IMR-90 (cell line): ENCODE measurements at regions not wholly inside any gene's neighbourhood (a gene's known extent, or its start where the extent isn't known, plus 50 kb on each side); places are given as distances from the start of the nearest gene placed in this dataset.

ENCODE experiments used
- CEBPB ChIP-seq: IDR thresholded peaks from 2 replicates; pipeline ENCODE4 v1.6.1; 2012; ENCODE audit warnings: low read depth, low read length, improper control_type of control experiment
- CTCF ChIP-seq: conservative IDR thresholded peaks from 2 replicates; pipeline ENCODE4 v1.5.1; 2012; ENCODE audit warnings: mild to moderate bottlenecking, low read depth, low read length, improper control_type of control experiment
- FOS ChIP-seq: fragments of 150-350 bp; IDR thresholded peaks from 2 replicates; pipeline ENCODE4 v1.6.1; 2016; ENCODE audit warnings: low read depth, low read length
- MAFK ChIP-seq: IDR thresholded peaks from 2 replicates; pipeline ENCODE4 v1.6.1; 2012; ENCODE audit warnings: low read depth, low read length, improper control_type of control experiment
- MXI1 ChIP-seq: IDR thresholded peaks from 2 replicates; pipeline ENCODE4 v1.6.1; 2012; ENCODE audit warnings: low read depth, mild to moderate bottlenecking, low read length, moderate library complexity, borderline replicate concordance
- POLR2A ChIP-seq: IDR thresholded peaks from 2 replicates; pipeline ENCODE4 v1.6.1; 2012; ENCODE audit warnings: mild to moderate bottlenecking, low read depth, low read length
- RCOR1 ChIP-seq: IDR thresholded peaks from 2 replicates; pipeline ENCODE4 v1.6.1; 2012; ENCODE audit warnings: mild to moderate bottlenecking, low read length, improper control_type of control experiment; ENCODE audit not compliant: insufficient replicate concordance
- RFX5 ChIP-seq: IDR thresholded peaks from 2 replicates; pipeline ENCODE4 v1.8.0; 2012; ENCODE audit warnings: low read depth, mild to moderate bottlenecking, low read length, moderate library complexity
- SMC3 ChIP-seq: fragments of 150-350 bp; IDR thresholded peaks from 2 replicates; pipeline ENCODE4 v1.6.1; 2016; ENCODE audit warnings: low read depth, mild to moderate bottlenecking, antibody characterized with exemption, low read length, moderate library complexity

- TF ChIP-seq CEBPB (no peak), RFX5 (no peak), CTCF (no peak), RCOR1 (no peak), FOS (no peak), MAFK (no peak), POLR2A (no peak), MXI1 (no peak), SMC3 (no peak)
Observed at GRCh38 chr13:57425531-57425930, 206.0 kb upstream of the PCDH17 start.
